Trophoblast cell (in vitro differentiated cells and primary cell): ENCODE measurements at regions not wholly inside any gene's neighbourhood (a gene's known extent, or its start where the extent isn't known, plus 50 kb on each side); places are given as distances from the start of the nearest gene placed in this dataset.

Source experiments
- DNase-seq, 2 donors: peaks; one replicate each; pipeline ENCODE4 v3.0.0-alpha.2; 2016
- H2AFZ ChIP-seq: 2 replicates; pipeline ENCODE4 v1.6.1; 2013; ENCODE audit warnings: low read length, moderate library complexity, mild to moderate bottlenecking; ENCODE audit not compliant: insufficient read depth, poor library complexity
- H2AK5ac ChIP-seq: 2 replicates; pipeline ENCODE4 v1.6.1; 2013; ENCODE audit warnings: mild to moderate bottlenecking, low read length
- H2BK120ac ChIP-seq: 2 replicates; pipeline ENCODE4 v1.6.1; 2013; ENCODE audit warnings: low read length, mild to moderate bottlenecking, moderate library complexity; ENCODE audit not compliant: insufficient read depth, poor library complexity
- H2BK12ac ChIP-seq: 2 replicates; pipeline ENCODE4 v1.6.1; 2013; ENCODE audit warnings: mild to moderate bottlenecking, low read length, moderate library complexity
- H2BK5ac ChIP-seq: 2 replicates; pipeline ENCODE4 v1.6.1; 2013; ENCODE audit warnings: low read length, low read depth, moderate library complexity, mild to moderate bottlenecking; ENCODE audit not compliant: poor library complexity
- H3K14ac ChIP-seq: 2 replicates; pipeline ENCODE4 v1.6.1; 2013; ENCODE audit warnings: mild to moderate bottlenecking, low read length
- H3K18ac ChIP-seq: 2 replicates; pipeline ENCODE4 v1.6.1; 2013; ENCODE audit warnings: mild to moderate bottlenecking, low read length
- H3K23ac ChIP-seq: 2 replicates; pipeline ENCODE4 v1.6.1; 2013; ENCODE audit warnings: low read length
- H3K27ac ChIP-seq: 2 replicates; pipeline ENCODE4 v1.5.1; 2013; ENCODE audit warnings: low read depth, mild to moderate bottlenecking, inconsistent platforms, low read length, moderate library complexity
- H3K27me3 ChIP-seq: 2 replicates; pipeline ENCODE4 v1.6.1; 2013; ENCODE audit warnings: inconsistent platforms, mild to moderate bottlenecking, low read length, moderate library complexity; ENCODE audit not compliant: insufficient read depth
- H3K36me3 ChIP-seq, 2 experiments: 1 replicate in 1 of 2; 2 replicates in 1 of 2; pipeline ENCODE4 v1.6.1; 2013; ENCODE audit warnings: low read length in 2 of 2, mild to moderate bottlenecking in 2 of 2, moderate library complexity in 1 of 2; ENCODE audit not compliant: insufficient read depth in 2 of 2, control insufficient read depth in 1 of 2
- H3K4ac ChIP-seq: 2 replicates; pipeline ENCODE4 v1.6.1; 2013; ENCODE audit warnings: low read depth, mild to moderate bottlenecking, low read length, moderate library complexity
- H3K4me1 ChIP-seq, 2 experiments: 1 replicate in 1 of 2; 2 replicates in 1 of 2; pipeline ENCODE4 v1.6.1; 2013; ENCODE audit warnings: low read length in 2 of 2, mild to moderate bottlenecking in 2 of 2, moderate library complexity in 1 of 2; ENCODE audit not compliant: insufficient read depth in 2 of 2, control insufficient read depth in 1 of 2
- H3K4me2 ChIP-seq: 2 replicates; pipeline ENCODE4 v1.6.1; 2013; ENCODE audit warnings: inconsistent platforms, mild to moderate bottlenecking, low read length, moderate library complexity
- H3K4me3 ChIP-seq: 2 replicates; pipeline ENCODE4 v1.5.1; 2013; ENCODE audit warnings: mild to moderate bottlenecking, low read depth, low read length, inconsistent platforms
- H3K79me1 ChIP-seq: one replicate; pipeline ENCODE4 v1.6.1; 2013; ENCODE audit warnings: low read length
- H3K79me2 ChIP-seq: 2 replicates; pipeline ENCODE4 v1.6.1; 2013; ENCODE audit warnings: low read length, mild to moderate bottlenecking; ENCODE audit not compliant: control insufficient read depth, insufficient read depth, poor library complexity
- H3K9ac ChIP-seq: 2 replicates; pipeline ENCODE4 v1.6.1; 2013; ENCODE audit warnings: mild to moderate bottlenecking, low read length
- H3K9me3 ChIP-seq: 2 replicates; pipeline ENCODE4 v1.6.1; 2013; ENCODE audit warnings: low read depth, mild to moderate bottlenecking, control low read depth, inconsistent platforms, low read length; ENCODE audit not compliant: insufficient read depth
- H4K12ac ChIP-seq: 2 replicates; pipeline ENCODE4 v1.6.1; 2013; ENCODE audit warnings: low read depth, mild to moderate bottlenecking, low read length, moderate library complexity
- H4K8ac ChIP-seq: 2 replicates; pipeline ENCODE4 v1.6.1; 2013; ENCODE audit warnings: low read depth, mild to moderate bottlenecking, low read length, moderate library complexity
- H4K91ac ChIP-seq: one replicate; pipeline ENCODE4 v1.6.1; 2013; ENCODE audit warnings: low read depth, mild to moderate bottlenecking, low read length, moderate library complexity
- WGBS: extraction: QIAGEN DNeasy Blood & Tissue Kit; methylation state at CpG from one replicate; pipeline ENCODE4 v1.1.7; 2013; ENCODE audit warnings: missing lambda C conversion rate; ENCODE audit not compliant: insufficient read length, insufficient coverage; ENCODE audit errors: extremely low coverage; 5-methylcytosine and 5-hydroxymethylcytosine counted together

GRCh38 chr2:60271713-60272112 is 281.7 kb downstream of the BCL11A start:
- no peak overlapping the region for H3K27ac ChIP-seq
- no peak overlapping the region for H2BK12ac ChIP-seq
- H4K12ac ChIP-seq: no peak overlapping the region
- H3K4me3 ChIP-seq: no peak overlapping the region
- H3K79me1 ChIP-seq: no peaks in the 10 kb centered on the region
- H2BK5ac ChIP-seq: no peak overlapping the region
- DNase-seq: no peak
- H3K14ac ChIP-seq: no peak overlapping the region
- no peak overlapping the region for H3K4ac ChIP-seq
- H3K27me3 ChIP-seq: no peaks in the 10 kb centered on the region
- H3K9me3 ChIP-seq: peaks cover 4% of the 10 kb centered on the region
- H2BK120ac ChIP-seq: no peak overlapping the region
- no peak overlapping the region for H2AK5ac ChIP-seq
- no CpG with 5 or more reads among the region's 5 CpGs for WGBS
- H3K23ac ChIP-seq: no peak overlapping the region
- H3K36me3 ChIP-seq: peaks cover 0 to 2% of the 10 kb centered on the region in 2 experiments
- peaks cover 2% of the 10 kb centered on the region in 2 experiments for H3K4me1 ChIP-seq
- no peak overlapping the region for H4K8ac ChIP-seq
- H3K9ac ChIP-seq: no peak overlapping the region
- no peaks in the 10 kb centered on the region for H3K79me2 ChIP-seq
- no peak overlapping the region for H3K18ac ChIP-seq
- no peak overlapping the region for H4K91ac ChIP-seq
- no peak overlapping the region for H3K4me2 ChIP-seq
- no peak overlapping the region for H2AFZ ChIP-seq

- Histone ChIP-seq H3K27ac (no peak overlapping the region), H3K4me2 (no peak overlapping the region), H4K8ac (no peak overlapping the region), H3K23ac (no peak overlapping the region), H3K79me2 (no peaks in the 10 kb centered on the region), H3K4me1 (peaks cover 2% of the 10 kb centered on the region in 2 experiments), H3K9me3 (peaks cover 4% of the 10 kb centered on the region), H3K14ac (no peak overlapping the region), H3K18ac (no peak overlapping the region), H3K4ac (no peak overlapping the region), H2AFZ (no peak overlapping the region), H3K4me3 (no peak overlapping the region), H4K12ac (no peak overlapping the region), H3K79me1 (no peaks in the 10 kb centered on the region), H2BK120ac (no peak overlapping the region), H2AK5ac (no peak overlapping the region), H3K27me3 (no peaks in the 10 kb centered on the region), H2BK12ac (no peak overlapping the region), H3K9ac (no peak overlapping the region), H3K36me3 (peaks cover 0 to 2% of the 10 kb centered on the region in 2 experiments), H2BK5ac (no peak overlapping the region), H4K91ac (no peak overlapping the region)
- WGBS: no CpG with 5 or more reads among the region's 7 CpGs
- DNase-seq: no peak
Measured at GRCh38 chr2:60271131-60271530, 282.3 kb downstream of the BCL11A start.

- Histone ChIP-seq H3K79me2 (no peaks in the 10 kb centered on the region), H2BK120ac (no peak overlapping the region), H4K8ac (no peak overlapping the region), H3K4me3 (no peak overlapping the region), H3K9me3 (peaks cover 2% of the 10 kb centered on the region), H3K4me2 (no peak overlapping the region), H3K36me3 (no peaks in the 10 kb centered on the region), H4K91ac (no peak overlapping the region), H3K18ac (no peak overlapping the region), H3K27me3 (no peaks in the 10 kb centered on the region), H2BK5ac (no peak overlapping the region), H3K14ac (no peak overlapping the region), H4K12ac (no peak overlapping the region), H3K4ac (no peak overlapping the region), H3K4me1 (peaks cover 2% of the 10 kb centered on the region in 2 experiments), H3K27ac (no peak overlapping the region), H3K23ac (no peak overlapping the region), H2AFZ (no peak overlapping the region), H2AK5ac (no peak overlapping the region), H3K79me1 (no peaks in the 10 kb centered on the region), H3K9ac (no peak overlapping the region), H2BK12ac (no peak overlapping the region)
- no CpG with 5 or more reads among the region's 2 CpGs for WGBS
- no peak for DNase-seq
Measured at GRCh38 chr2:60268661-60269060, 284.8 kb downstream of the BCL11A start.

GRCh38 chr2:60268032-60268431 is 285.4 kb downstream of the BCL11A start:
- DNase-seq: no peak
- no peak overlapping the region for H3K4me2 ChIP-seq
- no peaks in the 10 kb centered on the region for H3K27me3 ChIP-seq
- H2AFZ ChIP-seq: no peak overlapping the region
- no peaks in the 10 kb centered on the region for H3K36me3 ChIP-seq
- no peak overlapping the region for H3K27ac ChIP-seq
- no peak overlapping the region for H3K18ac ChIP-seq
- no peak overlapping the region for H4K91ac ChIP-seq
- no peak overlapping the region for H3K9ac ChIP-seq
- H3K4me1 ChIP-seq: peaks cover 0 to 2% of the 10 kb centered on the region in 2 experiments
- no peak overlapping the region for H3K14ac ChIP-seq
- H2BK5ac ChIP-seq: no peak overlapping the region
- H3K4me3 ChIP-seq: no peak overlapping the region
- no peak overlapping the region for H3K23ac ChIP-seq
- WGBS: no CpG with 5 or more reads among the region's 4 CpGs
- H3K9me3 ChIP-seq: peaks cover 2% of the 10 kb centered on the region
- no peak overlapping the region for H2BK120ac ChIP-seq
- H4K8ac ChIP-seq: no peak overlapping the region
- H2AK5ac ChIP-seq: no peak overlapping the region
- no peak overlapping the region for H4K12ac ChIP-seq
- no peaks in the 10 kb centered on the region for H3K79me2 ChIP-seq
- no peak overlapping the region for H3K4ac ChIP-seq
- H3K79me1 ChIP-seq: no peaks in the 10 kb centered on the region
- no peak overlapping the region for H2BK12ac ChIP-seq
